Thyroid gland (tissue), 4 donors: ENCODE measurements at regions not wholly inside any gene's neighbourhood (a gene's known extent, or its start where the extent isn't known, plus 50 kb on each side); places are given as distances from the start of the nearest gene placed in this dataset.
"Not testable (repeated sequence)": the region's sequence is repeated elsewhere in the genome, so short reads cannot be mapped to it uniquely, and the experiment has no call there.

Experiments
- DNase-seq, 2 donors: peaks; one replicate each; pipeline ENCODE4 v3.0.0-alpha.2; 2019
- H3K27ac ChIP-seq, 3 donors: fragments of 200-600 bp; sonication (generic); 1 replicate in 2 of 3; 2 replicates in 1 of 3; pipeline ENCODE4 v1.5.1; 2016 to 2019; ENCODE audit warnings: mild to moderate bottlenecking in 1 of 3, moderate library complexity in 1 of 3
- H3K27me3 ChIP-seq: fragments of 200-600 bp; sonication (generic); one replicate; pipeline ENCODE4 v1.5.1; 2019
- H3K36me3 ChIP-seq, 2 donors: fragments of 200-600 bp; sonication (generic); one replicate each; pipeline ENCODE4 v1.5.1; 2016 to 2019
- H3K4me1 ChIP-seq, 2 donors: fragments of 200-600 bp; sonication (generic); one replicate each; pipeline ENCODE4 v1.5.1; 2017 to 2019
- H3K4me3 ChIP-seq, 3 donors: fragments of 200-600 bp; sonication (generic); replicated peaks in 1 of 3; 1 replicate in 2 of 3; 2 replicates in 1 of 3; pipeline ENCODE4 v1.5.1; 2016; ENCODE audit warnings: mild to moderate bottlenecking in 1 of 3
- H3K9me3 ChIP-seq: fragments of 200-600 bp; sonication (generic); one replicate; pipeline ENCODE4 v1.5.1; 2017
- POLR2A ChIP-seq, 2 donors: fragments of 450-650 bp; IDR thresholded peaks; one replicate each; pipeline ENCODE4 v1.6.1; 2017; ENCODE audit warnings: antibody characterized with exemption in 2 of 2, mild to moderate bottlenecking in 2 of 2, moderate library complexity in 1 of 2
- WGBS, 2 donors: methylation state at CpG; one replicate each; pipeline ENCODE4 v1.1.5; 2017; 5-methylcytosine and 5-hydroxymethylcytosine counted together
- intact Hi-C: fragments of 100-400 bp; cut with DNase I; formaldehyde crosslinking; loops from one replicate; pipeline ENCODE4 v1.15.1; 2023
- TF ChIP-seq, protein P1 (sequence below), 6 experiments: fragments of 200-600 bp in 3 of 6; fragments of 450-650 bp in 3 of 6; sonication (generic) in 3 of 6; IDR thresholded peaks; one replicate each; pipeline ENCODE4 v1.5.1; 2016 to 2019; ENCODE audit warnings: antibody characterized with exemption in 6 of 6, mild to moderate bottlenecking in 2 of 6, inconsistent platforms in 1 of 6, moderate library complexity in 1 of 6

DNA sequence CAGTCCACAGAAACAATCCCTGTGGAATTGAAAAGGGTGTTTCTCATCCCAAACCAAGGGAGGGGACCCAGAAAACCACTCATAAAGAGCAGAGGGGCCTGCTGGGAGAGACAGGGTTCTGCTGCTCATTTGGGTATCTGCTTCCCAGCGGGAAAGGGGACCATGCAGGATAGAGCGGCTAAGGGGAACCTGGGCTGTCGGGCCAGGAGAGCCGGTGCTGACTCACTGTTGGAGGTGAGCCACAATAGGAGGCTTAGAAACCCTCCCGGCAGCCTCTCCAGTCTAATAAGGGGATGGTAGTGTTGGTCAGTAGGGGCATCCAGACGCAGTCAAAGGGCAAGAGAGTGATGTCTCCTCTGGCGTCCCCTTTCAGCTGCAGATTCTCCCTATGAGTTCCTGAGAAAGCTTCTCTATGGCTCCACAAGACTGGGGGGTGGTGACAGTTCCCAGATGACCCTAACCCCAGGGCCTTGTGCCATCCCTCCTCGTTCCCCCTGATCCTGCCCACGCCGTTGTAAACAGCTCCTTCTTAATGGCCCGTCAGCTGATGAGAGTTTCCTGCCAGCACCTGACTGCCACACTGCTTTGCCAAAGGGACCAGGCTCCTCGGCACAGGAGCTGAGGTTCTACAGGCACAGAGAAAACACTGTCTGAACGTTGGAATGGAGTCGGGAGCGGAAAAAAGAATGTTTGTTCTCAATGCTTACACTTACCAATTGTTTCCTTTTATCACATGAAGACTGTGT lies 646.1 kb upstream of the DEFB115 start:
- Histone ChIP-seq H3K4me1 (no peaks in the 10 kb centered on the region), H3K27ac (no peak overlapping the region), H3K4me3 (no peak overlapping the region), H3K36me3 (no peaks in the 10 kb centered on the region), H3K27me3 (no peaks in the 10 kb centered on the region), H3K9me3 (no peaks in the 10 kb centered on the region)
- intact Hi-C loops, result no loop called here
- DNase-seq, result no peak
- no peak for TF ChIP-seq POLR2A (IDR thresholded peaks at IDR 0.05)
- TF ChIP-seq, protein P1, sequence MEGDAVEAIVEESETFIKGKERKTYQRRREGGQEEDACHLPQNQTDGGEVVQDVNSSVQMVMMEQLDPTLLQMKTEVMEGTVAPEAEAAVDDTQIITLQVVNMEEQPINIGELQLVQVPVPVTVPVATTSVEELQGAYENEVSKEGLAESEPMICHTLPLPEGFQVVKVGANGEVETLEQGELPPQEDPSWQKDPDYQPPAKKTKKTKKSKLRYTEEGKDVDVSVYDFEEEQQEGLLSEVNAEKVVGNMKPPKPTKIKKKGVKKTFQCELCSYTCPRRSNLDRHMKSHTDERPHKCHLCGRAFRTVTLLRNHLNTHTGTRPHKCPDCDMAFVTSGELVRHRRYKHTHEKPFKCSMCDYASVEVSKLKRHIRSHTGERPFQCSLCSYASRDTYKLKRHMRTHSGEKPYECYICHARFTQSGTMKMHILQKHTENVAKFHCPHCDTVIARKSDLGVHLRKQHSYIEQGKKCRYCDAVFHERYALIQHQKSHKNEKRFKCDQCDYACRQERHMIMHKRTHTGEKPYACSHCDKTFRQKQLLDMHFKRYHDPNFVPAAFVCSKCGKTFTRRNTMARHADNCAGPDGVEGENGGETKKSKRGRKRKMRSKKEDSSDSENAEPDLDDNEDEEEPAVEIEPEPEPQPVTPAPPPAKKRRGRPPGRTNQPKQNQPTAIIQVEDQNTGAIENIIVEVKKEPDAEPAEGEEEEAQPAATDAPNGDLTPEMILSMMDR (IDR thresholded peaks at IDR 0.05), result no peak
- WGBS, 2 donors, result 62 to 67% methylated on average over 15 of the region's 15 CpGs

DNA sequence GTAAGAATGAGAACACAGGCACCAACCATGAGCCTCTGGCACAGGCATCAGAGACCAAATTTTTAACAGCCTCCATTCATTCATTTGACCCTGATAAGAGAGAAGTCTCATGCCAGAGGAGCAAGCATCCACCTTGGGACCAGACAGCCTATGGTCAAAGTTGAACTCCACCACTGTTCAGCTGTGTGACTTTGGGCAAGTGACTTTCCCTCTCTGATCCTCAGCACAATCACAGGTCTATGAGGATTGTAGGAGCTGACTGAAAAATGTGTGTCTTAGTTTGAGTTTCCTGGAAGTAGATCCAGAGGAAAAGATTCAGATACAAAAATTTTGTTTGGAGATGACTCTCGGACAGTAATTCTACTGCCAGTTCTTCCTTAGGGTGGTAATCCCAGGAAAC lies 645.1 kb upstream of the DEFB115 start:
- no peak for TF ChIP-seq POLR2A (IDR thresholded peaks at IDR 0.05)
- TF ChIP-seq, protein P1 (IDR thresholded peaks at IDR 0.05), result no peak
- no peak for DNase-seq
- H3K4me3 ChIP-seq, result no peak overlapping the region

GRCh38 chr20:30621346-30621745 lies 636.1 kb upstream of the DEFB115 start:
- H3K4me3 ChIP-seq, H3K27ac ChIP-seq, H3K27me3 ChIP-seq, DNase-seq, H3K4me1 ChIP-seq, intact Hi-C loops, H3K36me3 ChIP-seq, H3K9me3 ChIP-seq: not testable (repeated sequence)
- 84 to 94% methylated on average over 3 to 4 of the region's 4 CpGs for WGBS, 2 donors

More for the DNA sequence above, 645.1 kb upstream of the DEFB115 start:
- no peaks in the 10 kb centered on the region for H3K36me3 ChIP-seq
- no peaks in the 10 kb centered on the region for H3K9me3 ChIP-seq
- intact Hi-C loops, result no loop called here
- no peak overlapping the region for H3K27ac ChIP-seq
- no peaks in the 10 kb centered on the region for H3K27me3 ChIP-seq
- H3K4me1 ChIP-seq, result no peaks in the 10 kb centered on the region
- WGBS, 2 donors, result 71 to 83% methylated on average over 1 of the region's 1 CpG

DNA sequence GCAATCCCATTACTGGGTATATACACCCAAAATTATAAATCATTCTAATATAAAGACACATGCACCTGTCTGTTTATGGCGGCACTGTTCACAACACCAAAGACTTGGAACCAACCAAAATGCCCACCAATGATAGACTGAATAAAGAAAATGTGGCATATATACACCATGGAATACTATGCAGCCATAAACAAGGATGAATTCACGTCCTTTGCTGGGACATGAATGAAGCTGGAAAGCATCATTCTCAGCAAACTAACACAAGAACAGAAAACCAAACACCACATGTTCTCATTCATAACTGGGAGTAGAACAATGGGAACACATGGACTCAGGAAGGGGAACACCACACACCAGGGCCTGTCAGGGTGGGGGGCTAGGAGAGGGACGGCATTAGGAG lies 633.2 kb upstream of the DEFB115 start:
- H3K27ac ChIP-seq, H3K4me1 ChIP-seq, intact Hi-C loops, H3K9me3 ChIP-seq, H3K36me3 ChIP-seq, H3K27me3 ChIP-seq, H3K4me3 ChIP-seq, DNase-seq: not testable (repeated sequence)
- 83 to 94% methylated on average over 3 of the region's 3 CpGs for WGBS, 2 donors

DNA sequence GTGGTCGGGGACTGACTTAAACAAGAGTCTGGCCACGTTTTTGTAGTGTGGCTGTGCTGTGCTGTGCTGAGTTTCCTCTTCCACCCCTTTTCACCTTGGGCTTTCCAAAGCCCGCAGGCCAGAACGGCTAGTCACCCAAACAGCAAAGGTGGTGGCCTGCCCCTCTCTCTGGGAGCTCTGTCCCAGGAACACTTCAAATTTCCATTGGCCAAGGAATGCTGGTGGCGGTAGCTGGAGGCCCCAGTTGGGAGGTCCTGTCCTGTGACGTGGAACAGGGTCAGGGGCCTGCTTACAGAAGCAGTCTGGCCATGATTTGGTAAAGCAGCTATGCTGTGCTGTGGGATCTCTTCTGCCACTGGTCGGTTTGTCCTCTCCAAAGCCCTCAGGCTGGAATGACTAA lies 628.1 kb upstream of the DEFB115 start:
- WGBS, 2 donors, result 71 to 75% methylated on average over 7 of the region's 7 CpGs
- H3K27ac ChIP-seq, H3K27me3 ChIP-seq, H3K9me3 ChIP-seq, DNase-seq, H3K4me1 ChIP-seq, H3K36me3 ChIP-seq, H3K4me3 ChIP-seq, intact Hi-C loops: not testable (repeated sequence)

- no peak for TF ChIP-seq POLR2A (IDR thresholded peaks at IDR 0.05)
- TF ChIP-seq, protein P1 (IDR thresholded peaks at IDR 0.05), result no peak
- H3K36me3 ChIP-seq, result no peaks in the 10 kb centered on the region
- 49% methylated on average over 3 of the region's 3 CpGs; no CpG with 5 or more reads in 1 of the 2 donors for WGBS, 2 donors
- no peaks in the 10 kb centered on the region for H3K4me1 ChIP-seq
- intact Hi-C loops, result no loop called here
- H3K9me3 ChIP-seq, result no peaks in the 10 kb centered on the region
- H3K4me3 ChIP-seq, result no peak overlapping the region
- H3K27ac ChIP-seq, result no peak overlapping the region
- DNase-seq, result no peak
- no peaks in the 10 kb centered on the region for H3K27me3 ChIP-seq
Observed at GRCh38 chr20:30630761-30631160, 626.7 kb upstream of the DEFB115 start.

DNA sequence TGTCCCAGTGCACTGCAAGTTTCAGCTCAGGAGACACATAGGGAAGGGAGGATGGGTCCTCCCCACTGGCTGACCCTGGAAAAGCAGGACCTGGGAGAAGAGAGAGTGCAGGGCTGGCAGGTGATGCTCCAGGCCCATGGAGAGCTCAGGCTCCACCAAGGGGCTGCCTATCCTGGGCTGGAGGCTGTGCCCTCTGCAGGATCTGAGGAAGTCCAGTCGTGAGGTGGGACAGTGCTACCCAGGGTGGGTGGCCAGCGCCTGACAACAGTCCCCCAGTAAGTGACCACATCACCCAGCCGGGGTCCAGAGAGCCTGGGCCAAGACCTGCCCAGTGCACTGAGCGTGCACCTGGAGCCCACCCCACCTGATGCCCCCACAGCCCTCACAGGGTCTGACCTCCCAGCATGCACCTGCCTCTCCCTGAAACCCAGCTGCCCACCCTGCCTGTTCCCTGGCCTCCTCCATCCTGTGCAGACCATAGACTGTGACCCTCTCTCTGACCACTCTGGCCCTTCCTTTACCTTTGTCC lies 626.1 kb upstream of the DEFB115 start:
- intact Hi-C loops, H3K27ac ChIP-seq, H3K4me3 ChIP-seq, H3K4me1 ChIP-seq, H3K27me3 ChIP-seq, H3K9me3 ChIP-seq, DNase-seq, H3K36me3 ChIP-seq: not testable (repeated sequence)
- WGBS, 2 donors, result 62 to 80% methylated on average over 1 to 4 of the region's 4 CpGs

DNA sequence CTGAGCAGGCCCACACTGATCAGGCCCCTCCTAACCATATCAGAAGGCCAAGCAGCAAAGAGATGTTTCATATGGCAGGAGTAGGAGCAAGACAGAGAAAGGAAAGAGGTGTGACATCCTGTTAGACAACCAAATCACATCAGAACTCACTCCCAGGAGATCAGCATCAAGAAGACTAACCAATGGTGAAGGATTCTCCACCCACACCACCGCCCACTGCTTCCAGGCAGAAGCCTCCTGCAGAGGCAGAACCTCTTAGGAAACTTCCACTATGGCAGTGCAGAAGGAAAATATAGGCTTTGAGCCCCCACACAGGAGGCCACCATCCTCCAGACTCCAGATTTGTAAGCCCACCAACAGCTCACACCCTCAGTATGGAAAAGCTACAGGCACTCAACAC lies 624.7 kb upstream of the DEFB115 start:
- H3K4me1 ChIP-seq, H3K27ac ChIP-seq, DNase-seq, intact Hi-C loops, H3K4me3 ChIP-seq, H3K27me3 ChIP-seq, H3K36me3 ChIP-seq, H3K9me3 ChIP-seq: not testable (repeated sequence)
- WGBS, 2 donors, result 69 to 100% methylated on average over 1 of the region's 1 CpG

DNA sequence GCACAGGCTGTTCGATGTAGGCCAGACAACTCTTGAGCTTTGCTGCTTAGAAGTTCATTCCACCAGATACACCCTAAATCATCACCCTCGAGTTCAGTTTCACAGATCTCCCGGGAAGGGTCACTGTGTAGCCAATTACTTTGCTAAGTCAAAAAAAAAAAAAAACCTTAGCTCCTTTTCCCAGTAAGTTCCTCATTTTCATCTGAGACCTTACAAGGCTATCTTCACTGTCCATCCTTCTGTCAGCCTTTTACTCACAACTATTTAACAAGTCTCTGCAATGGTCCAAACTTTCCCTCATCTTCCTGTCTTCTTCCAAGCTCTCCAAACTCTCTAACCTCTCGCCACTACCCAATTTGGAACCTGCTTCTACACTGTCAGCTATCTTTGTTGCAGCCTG lies 615.9 kb upstream of the DEFB115 start:
- H3K27me3 ChIP-seq, H3K4me1 ChIP-seq, DNase-seq, H3K27ac ChIP-seq, H3K36me3 ChIP-seq, intact Hi-C loops, H3K9me3 ChIP-seq, H3K4me3 ChIP-seq: not testable (repeated sequence)
- 67 to 74% methylated on average over 4 of the region's 4 CpGs for WGBS, 2 donors

DNA sequence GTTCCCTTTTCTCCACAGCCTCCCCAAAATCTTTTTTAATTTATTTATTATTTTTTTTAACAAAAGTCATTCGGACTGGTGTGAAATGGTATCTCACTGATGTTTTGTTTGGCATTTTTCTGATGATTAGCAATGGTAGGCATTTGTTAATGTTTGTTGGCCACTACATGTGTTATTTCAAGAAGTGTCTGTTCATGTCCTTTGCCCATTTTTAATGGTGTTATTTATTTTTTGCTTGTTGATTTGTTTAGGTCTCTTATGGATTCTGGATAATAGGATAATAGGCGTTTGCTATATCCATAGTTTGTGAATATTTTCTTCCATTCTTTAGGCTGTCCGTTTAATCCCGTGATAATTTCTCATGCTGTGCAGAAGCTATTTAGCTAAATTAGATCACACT lies 596.5 kb upstream of the DEFB115 start:
- intact Hi-C loops, H3K27me3 ChIP-seq, H3K36me3 ChIP-seq, H3K4me3 ChIP-seq, DNase-seq, H3K4me1 ChIP-seq, H3K9me3 ChIP-seq, H3K27ac ChIP-seq: not testable (repeated sequence)
- WGBS, 2 donors, result 92 to 93% methylated on average over 4 of the region's 4 CpGs
